ENCODE measurements at regions not wholly inside any gene's neighbourhood (a gene's known extent, or its start where the extent isn't known, plus 50 kb on each side); places are given as distances from the start of the nearest gene placed in this dataset.

DNA sequence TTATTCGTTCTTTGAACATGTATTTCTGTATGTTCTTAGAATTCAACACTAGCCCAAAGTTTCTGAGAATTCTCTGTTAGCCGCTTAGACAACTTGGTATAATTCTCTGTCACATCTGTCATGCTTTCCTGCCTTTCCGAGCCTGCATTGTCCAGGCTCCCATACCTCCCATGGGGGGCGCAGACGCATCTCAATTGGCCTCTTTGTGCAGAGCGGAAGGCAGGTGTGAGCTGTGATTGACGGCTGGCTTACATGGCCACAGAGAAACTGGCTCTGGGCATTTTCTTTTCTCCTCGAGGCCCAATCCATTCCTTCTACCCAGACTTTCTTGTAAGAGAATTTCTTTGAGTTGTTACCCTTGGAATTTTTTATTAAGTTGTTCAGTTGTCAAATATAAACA lies 132.7 kb upstream of the SESN3 start:
- Histone ChIP-seq H3K36me3 (ENCODE audit: insufficient read depth, low read length) (no peaks in the 10 kb centered on the region; the same call in 1 of the 2 replicates), H3K4me1 (ENCODE audit: insufficient read depth, low read length) (peaks cover 27% of the 10 kb centered on the region), H3K9me3 (ENCODE audit: control insufficient read depth, insufficient read depth, low read length) (no peaks in the 10 kb centered on the region), H3K9ac (ENCODE audit: low read depth, low read length) (no peak overlapping the region)

DNA sequence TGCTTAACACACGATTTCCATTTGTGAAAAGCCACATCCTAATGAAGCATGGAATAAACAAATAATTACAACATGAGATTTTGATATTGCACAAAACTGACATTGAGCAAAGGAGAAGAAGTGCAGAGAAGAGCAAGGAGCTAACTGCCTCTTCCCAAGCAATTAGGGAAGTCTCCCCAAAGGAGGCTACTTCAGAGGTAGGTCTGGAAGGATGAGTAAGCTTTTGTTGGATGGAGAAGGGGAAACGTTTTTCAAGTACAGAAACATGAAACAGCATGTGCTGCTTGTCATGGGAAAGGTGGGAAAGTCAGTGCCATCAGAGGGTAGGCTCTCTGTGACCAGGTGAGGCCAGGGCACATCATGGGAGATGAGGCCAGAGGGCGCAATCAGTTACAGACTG lies 132.2 kb upstream of the SESN3 start:
- H3K4me1 ChIP-seq (ENCODE audit: insufficient read depth, low read length) = peaks cover 27% of the 10 kb centered on the region
- no peaks in the 10 kb centered on the region; the same call in 1 of the 2 replicates for H3K36me3 ChIP-seq (ENCODE audit: insufficient read depth, low read length)
- H3K9ac ChIP-seq (ENCODE audit: low read depth, low read length) = no peak overlapping the region
- H3K9me3 ChIP-seq (ENCODE audit: control insufficient read depth, insufficient read depth, low read length) = no peaks in the 10 kb centered on the region

DNA sequence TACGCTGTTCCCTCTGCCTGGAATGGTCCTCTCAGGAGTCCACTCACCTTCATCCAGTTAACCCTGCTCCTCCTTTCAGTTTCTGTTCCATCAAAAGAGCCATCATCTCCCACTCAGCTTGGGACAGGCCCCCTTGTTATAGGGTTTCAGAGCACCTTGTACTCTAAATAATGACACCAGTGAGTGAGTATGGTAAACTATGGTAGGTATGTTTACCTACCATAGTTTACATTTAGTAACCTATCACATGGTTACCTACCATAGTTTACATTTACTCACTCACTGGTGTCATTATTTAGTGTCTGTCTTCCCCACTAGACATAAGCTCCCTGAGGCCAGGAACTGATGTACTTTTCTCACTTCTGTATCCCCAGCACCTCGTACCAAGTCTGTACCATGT lies 130.2 kb upstream of the SESN3 start:
- H3K9me3 ChIP-seq (ENCODE audit: control insufficient read depth, insufficient read depth, low read length) = no peaks in the 10 kb centered on the region
- no peaks in the 10 kb centered on the region; the same call in 1 of the 2 replicates for H3K36me3 ChIP-seq (ENCODE audit: insufficient read depth, low read length)
- H3K9ac ChIP-seq (ENCODE audit: low read depth, low read length) = no peak overlapping the region
- peaks cover 27% of the 10 kb centered on the region for H3K4me1 ChIP-seq (ENCODE audit: insufficient read depth, low read length)

GRCh38 chr11:95360377-95361075 lies 129.5 kb upstream of the SESN3 start:
- peaks cover 27% of the 10 kb centered on the region for H3K4me1 ChIP-seq (ENCODE audit: insufficient read depth, low read length)

DNA sequence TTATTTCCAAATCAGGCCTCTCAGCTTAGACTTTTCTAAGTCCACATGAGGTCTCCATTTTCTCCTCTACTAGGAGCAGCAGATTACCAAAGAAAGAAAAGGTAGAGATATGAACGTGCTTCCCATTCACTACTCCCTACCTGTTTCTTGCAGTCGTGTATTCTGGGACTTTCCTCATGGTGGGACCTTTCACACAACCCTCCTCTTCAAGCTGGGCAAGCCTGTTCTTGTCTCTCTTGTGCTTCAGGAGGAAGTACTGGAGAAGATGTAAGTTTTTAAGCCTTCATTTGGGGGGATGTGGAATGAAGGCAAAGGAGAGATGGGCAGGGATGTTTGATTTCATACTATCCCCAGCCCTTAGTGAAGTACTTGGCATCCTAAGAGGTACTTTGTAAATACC lies 128.8 kb upstream of the SESN3 start:
- no peaks in the 10 kb centered on the region; the same call in 1 of the 2 replicates for H3K36me3 ChIP-seq (ENCODE audit: insufficient read depth, low read length)
- H3K4me1 ChIP-seq (ENCODE audit: insufficient read depth, low read length) = peaks cover 22% of the 10 kb centered on the region
- H3K9ac ChIP-seq (ENCODE audit: low read depth, low read length) = no peak overlapping the region
- no peaks in the 10 kb centered on the region for H3K9me3 ChIP-seq (ENCODE audit: control insufficient read depth, insufficient read depth, low read length)

More at GRCh38 chr11:95360377-95361075, 129.5 kb upstream of the SESN3 start:
- Histone ChIP-seq H3K9ac (ENCODE audit: low read depth, low read length) (no peak overlapping the region), H3K36me3 (ENCODE audit: insufficient read depth, low read length) (no peaks in the 10 kb centered on the region; the same call in 1 of the 2 replicates), H3K9me3 (ENCODE audit: control insufficient read depth, insufficient read depth, low read length) (no peaks in the 10 kb centered on the region)

- Histone ChIP-seq H3K4me1 (ENCODE audit: insufficient read depth, low read length) (peaks cover 18% of the 10 kb centered on the region), H3K36me3 (ENCODE audit: insufficient read depth, low read length) (no peaks in the 10 kb centered on the region; the same call in 1 of the 2 replicates), H3K9ac (ENCODE audit: low read depth, low read length) (no peak overlapping the region), H3K9me3 (ENCODE audit: control insufficient read depth, insufficient read depth, low read length) (no peaks in the 10 kb centered on the region)
Observed at GRCh38 chr11:95359341-95359663, 128.3 kb upstream of the SESN3 start.

DNA sequence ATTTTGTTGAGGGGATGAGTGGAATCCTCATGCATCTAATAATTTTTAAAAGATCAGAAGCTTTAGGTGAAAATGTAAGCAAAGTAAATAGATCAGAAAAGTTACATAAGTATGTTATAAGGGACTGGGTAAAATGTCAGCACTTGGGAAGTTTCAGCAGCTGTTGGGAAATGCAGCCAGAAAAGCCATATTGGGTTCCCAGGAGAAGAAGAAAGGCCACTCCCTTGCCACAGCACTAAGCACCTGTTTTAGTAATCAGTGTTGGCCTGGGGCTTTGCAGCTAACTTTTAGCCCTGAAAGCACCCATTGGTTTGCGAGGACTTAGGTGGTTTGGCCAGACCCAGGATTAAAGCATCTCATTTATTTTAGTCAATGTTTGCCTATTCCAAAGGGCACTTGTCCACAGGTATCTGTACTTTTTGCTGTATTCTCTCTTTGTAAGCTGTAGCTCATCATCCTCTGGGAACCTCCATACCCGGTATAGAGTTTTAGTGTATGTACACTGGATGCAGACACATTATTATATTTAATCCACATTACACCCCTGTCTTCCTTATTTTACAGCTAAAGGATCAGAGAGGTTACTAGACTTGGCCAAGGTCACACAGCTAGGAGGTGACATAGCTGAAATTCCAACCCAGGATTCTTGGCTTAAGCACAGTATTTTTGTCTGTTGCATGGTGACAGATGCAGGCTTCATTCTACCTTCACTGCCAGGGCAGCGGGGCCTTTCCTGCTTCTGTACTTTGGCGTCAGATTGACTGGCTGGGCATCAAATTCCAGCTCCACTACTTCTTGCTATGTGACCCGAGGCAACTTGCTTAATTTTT lies 127.7 kb upstream of the SESN3 start:
- Histone ChIP-seq H3K36me3 (ENCODE audit: insufficient read depth, low read length) (no peaks in the 10 kb centered on the region; the same call in 1 of the 2 replicates), H3K9me3 (ENCODE audit: control insufficient read depth, insufficient read depth, low read length) (no peaks in the 10 kb centered on the region), H3K4me1 (ENCODE audit: insufficient read depth, low read length) (peaks cover 14% of the 10 kb centered on the region), H3K9ac (ENCODE audit: low read depth, low read length) (no peak overlapping the region)

- Histone ChIP-seq H3K9me3 (ENCODE audit: control insufficient read depth, insufficient read depth, low read length) (no peaks in the 10 kb centered on the region), H3K9ac (ENCODE audit: low read depth, low read length) (no peak overlapping the region), H3K4me1 (ENCODE audit: insufficient read depth, low read length) (peaks cover 2% of the 10 kb centered on the region), H3K36me3 (ENCODE audit: insufficient read depth, low read length) (no peaks in the 10 kb centered on the region)
Observed at GRCh38 chr11:95354304-95354703, 123.3 kb upstream of the SESN3 start.

- no peaks in the 10 kb centered on the region for H3K9me3 ChIP-seq (ENCODE audit: control insufficient read depth, insufficient read depth, low read length)
- no peaks in the 10 kb centered on the region for H3K36me3 ChIP-seq (ENCODE audit: insufficient read depth, low read length)
Observed at GRCh38 chr11:95353706-95354105, 122.7 kb upstream of the SESN3 start.

GRCh38 chr11:95352733-95353346 lies 121.8 kb upstream of the SESN3 start:
- H3K9me3 ChIP-seq (ENCODE audit: control insufficient read depth, insufficient read depth, low read length) = no peaks in the 10 kb centered on the region
- no peak overlapping the region for H3K9ac ChIP-seq (ENCODE audit: low read depth, low read length)
- H3K4me1 ChIP-seq (ENCODE audit: insufficient read depth, low read length) = no peaks in the 10 kb centered on the region
- no peaks in the 10 kb centered on the region for H3K36me3 ChIP-seq (ENCODE audit: insufficient read depth, low read length)

More at GRCh38 chr11:95353706-95354105, 122.7 kb upstream of the SESN3 start:
- H3K4me1 ChIP-seq (ENCODE audit: insufficient read depth, low read length) = no peaks in the 10 kb centered on the region
- no peak overlapping the region for H3K9ac ChIP-seq (ENCODE audit: low read depth, low read length)

DNA sequence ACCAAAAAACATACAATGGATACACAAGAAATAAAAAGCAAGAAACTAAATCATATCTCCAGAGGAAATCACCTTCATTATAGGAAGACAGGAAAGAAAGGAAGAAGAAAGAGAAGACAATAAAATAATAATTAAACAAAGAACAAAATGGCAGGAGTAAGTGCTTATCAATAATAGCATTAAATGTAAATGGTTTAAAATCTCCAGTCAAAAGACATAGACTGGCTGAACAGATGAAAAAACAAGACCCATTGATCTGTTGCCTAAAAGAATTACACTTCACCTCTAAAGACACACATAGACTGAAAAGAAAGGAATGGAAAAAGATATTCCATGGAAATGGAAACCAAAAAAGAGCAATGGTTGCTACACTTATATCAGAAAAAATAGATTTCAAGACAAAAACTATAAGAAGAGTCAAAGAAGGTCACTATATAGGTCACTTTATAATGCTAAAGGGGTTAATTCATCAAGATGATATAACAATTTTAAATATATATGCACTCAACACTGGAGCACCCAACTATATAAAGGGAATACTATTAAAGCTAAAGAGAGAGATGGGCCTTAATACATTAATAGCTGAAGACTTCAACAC lies 118.4 kb upstream of the SESN3 start:
- no peak overlapping the region for H3K9ac ChIP-seq (ENCODE audit: low read depth, low read length)
- H3K36me3 ChIP-seq (ENCODE audit: insufficient read depth, low read length) = no peaks in the 10 kb centered on the region
- no peaks in the 10 kb centered on the region for H3K4me1 ChIP-seq (ENCODE audit: insufficient read depth, low read length)
- no peaks in the 10 kb centered on the region for H3K9me3 ChIP-seq (ENCODE audit: control insufficient read depth, insufficient read depth, low read length)

DNA sequence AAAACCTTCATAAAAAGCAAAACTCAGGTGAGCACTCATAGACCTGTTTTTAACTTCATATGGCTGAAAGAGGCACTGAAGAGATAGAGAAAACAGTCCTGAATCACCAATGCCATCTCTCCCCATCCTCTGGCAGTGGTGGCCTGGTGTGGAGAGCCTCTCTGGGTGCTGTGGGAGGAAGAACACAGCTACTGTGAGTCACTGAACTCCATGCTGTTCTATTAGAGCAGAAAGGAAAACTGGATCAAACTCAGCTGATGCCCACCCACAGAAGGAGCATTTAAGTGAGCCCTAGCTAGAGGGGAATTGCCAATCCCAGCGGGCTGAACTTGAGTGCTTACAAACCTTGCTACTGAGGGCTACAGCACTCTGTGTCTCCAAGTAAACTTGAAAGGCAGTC lies 115.3 kb upstream of the SESN3 start:
- H3K36me3 ChIP-seq (ENCODE audit: insufficient read depth, low read length) = no peaks in the 10 kb centered on the region
- peaks cover 2% of the 10 kb centered on the region; the same call in 1 of the 2 replicates for H3K4me1 ChIP-seq (ENCODE audit: insufficient read depth, low read length)
- H3K9me3 ChIP-seq (ENCODE audit: control insufficient read depth, insufficient read depth, low read length) = no peaks in the 10 kb centered on the region
- H3K9ac ChIP-seq (ENCODE audit: low read depth, low read length) = no peak overlapping the region

- Histone ChIP-seq H3K9me3 (ENCODE audit: control insufficient read depth, insufficient read depth, low read length) (no peaks in the 10 kb centered on the region), H3K36me3 (ENCODE audit: insufficient read depth, low read length) (no peaks in the 10 kb centered on the region), H3K9ac (ENCODE audit: low read depth, low read length) (no peak overlapping the region), H3K4me1 (ENCODE audit: insufficient read depth, low read length) (peaks cover 5% of the 10 kb centered on the region; the same call in 1 of the 2 replicates)
Observed at GRCh38 chr11:95345651-95346050, 114.6 kb upstream of the SESN3 start.

- Histone ChIP-seq H3K4me1 (ENCODE audit: insufficient read depth, low read length) (peaks cover 5% of the 10 kb centered on the region; the same call in 1 of the 2 replicates), H3K9ac (ENCODE audit: low read depth, low read length) (no peak overlapping the region), H3K36me3 (ENCODE audit: insufficient read depth, low read length) (no peaks in the 10 kb centered on the region), H3K9me3 (ENCODE audit: control insufficient read depth, insufficient read depth, low read length) (no peaks in the 10 kb centered on the region)
Observed at GRCh38 chr11:95344932-95345642, 114.1 kb upstream of the SESN3 start.

Data from ES-I3 (cell line).